Testis (tissue), 2 donors: ENCODE measurements at regions not wholly inside any gene's neighbourhood (a gene's known extent, or its start where the extent isn't known, plus 50 kb on each side); places are given as distances from the start of the nearest gene placed in this dataset.

Experiments used
- DNase-seq: peaks from one replicate; pipeline ENCODE4 v3.0.0-alpha.2; 2019
- H3K27ac ChIP-seq, 2 donors: fragments of 200-600 bp; sonication (generic); one replicate each; pipeline ENCODE4 v1.5.1; 2019
- H3K27me3 ChIP-seq: fragments of 200-600 bp; sonication (generic); one replicate; pipeline ENCODE4 v1.5.1; 2019
- H3K36me3 ChIP-seq: fragments of 200-600 bp; sonication (generic); one replicate; pipeline ENCODE4 v1.5.1; 2017; ENCODE audit warnings: low read depth; ENCODE audit errors: missing control alignments
- H3K4me1 ChIP-seq: fragments of 200-600 bp; sonication (generic); one replicate; pipeline ENCODE4 v1.5.1; 2019
- H3K4me3 ChIP-seq, 2 donors: fragments of 200-600 bp; sonication (generic); one replicate each; pipeline ENCODE4 v1.5.1; 2017 to 2019
- H3K9me3 ChIP-seq: fragments of 200-600 bp; sonication (generic); one replicate; pipeline ENCODE4 v1.5.1; 2017
- POLR2A ChIP-seq: fragments of 450-650 bp; IDR thresholded peaks from one replicate; pipeline ENCODE4 v1.6.1; 2017; ENCODE audit warnings: antibody characterized with exemption, mild to moderate bottlenecking, moderate library complexity
- WGBS, 2 donors: methylation state at CpG; one replicate each; pipeline ENCODE4 v1.1.5; 2018; 5-methylcytosine and 5-hydroxymethylcytosine counted together
- intact Hi-C: fragments of 100-400 bp; cut with DNase I; formaldehyde crosslinking; loops from one replicate; pipeline ENCODE4 v1.15.1; 2023; ENCODE audit warnings: low total_unique reads
- TF ChIP-seq, protein P1 (sequence below), 3 experiments: fragments of 450-650 bp in 2 of 3; fragments of 200-600 bp in 1 of 3; sonication (generic) in 1 of 3; IDR thresholded peaks; one replicate each; pipeline ENCODE4 v1.5.1; 2016 to 2019; ENCODE audit warnings: antibody characterized with exemption in 3 of 3, mild to moderate bottlenecking in 2 of 3, moderate library complexity in 1 of 3

DNA sequence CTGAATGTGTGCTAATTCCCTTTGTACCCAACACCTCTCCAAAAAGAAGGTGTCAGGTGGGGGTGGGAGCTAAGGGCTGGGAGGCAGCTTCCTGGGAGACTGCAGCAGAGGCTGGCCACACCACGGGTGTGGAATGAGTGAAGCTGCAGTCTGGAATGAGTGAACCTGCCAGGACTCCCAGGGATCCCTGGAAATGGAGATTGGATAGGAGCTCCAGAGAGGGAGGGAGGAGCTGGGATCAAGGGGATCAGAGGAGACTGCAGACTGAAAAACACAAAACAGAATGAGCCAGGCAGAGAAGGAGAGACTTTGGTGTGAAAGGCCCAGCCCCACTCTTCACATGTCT is 387.0 kb upstream of the SULF2 start:
- Histone ChIP-seq H3K36me3 (no peaks in the 10 kb centered on the region), H3K27me3 (no peaks in the 10 kb centered on the region), H3K4me3 (no peak overlapping the region), H3K4me1 (no peaks in the 10 kb centered on the region), H3K27ac (no peak overlapping the region), H3K9me3 (no peaks in the 10 kb centered on the region)
- WGBS, 2 donors, result 43 to 76% methylated on average over 1 of the region's 1 CpG
- intact Hi-C loops, result no loop called here
- TF ChIP-seq POLR2A, result no peak
- TF ChIP-seq, protein P1, sequence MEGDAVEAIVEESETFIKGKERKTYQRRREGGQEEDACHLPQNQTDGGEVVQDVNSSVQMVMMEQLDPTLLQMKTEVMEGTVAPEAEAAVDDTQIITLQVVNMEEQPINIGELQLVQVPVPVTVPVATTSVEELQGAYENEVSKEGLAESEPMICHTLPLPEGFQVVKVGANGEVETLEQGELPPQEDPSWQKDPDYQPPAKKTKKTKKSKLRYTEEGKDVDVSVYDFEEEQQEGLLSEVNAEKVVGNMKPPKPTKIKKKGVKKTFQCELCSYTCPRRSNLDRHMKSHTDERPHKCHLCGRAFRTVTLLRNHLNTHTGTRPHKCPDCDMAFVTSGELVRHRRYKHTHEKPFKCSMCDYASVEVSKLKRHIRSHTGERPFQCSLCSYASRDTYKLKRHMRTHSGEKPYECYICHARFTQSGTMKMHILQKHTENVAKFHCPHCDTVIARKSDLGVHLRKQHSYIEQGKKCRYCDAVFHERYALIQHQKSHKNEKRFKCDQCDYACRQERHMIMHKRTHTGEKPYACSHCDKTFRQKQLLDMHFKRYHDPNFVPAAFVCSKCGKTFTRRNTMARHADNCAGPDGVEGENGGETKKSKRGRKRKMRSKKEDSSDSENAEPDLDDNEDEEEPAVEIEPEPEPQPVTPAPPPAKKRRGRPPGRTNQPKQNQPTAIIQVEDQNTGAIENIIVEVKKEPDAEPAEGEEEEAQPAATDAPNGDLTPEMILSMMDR (IDR thresholded peaks at IDR 0.05), result no peak
- no peak for DNase-seq

DNA sequence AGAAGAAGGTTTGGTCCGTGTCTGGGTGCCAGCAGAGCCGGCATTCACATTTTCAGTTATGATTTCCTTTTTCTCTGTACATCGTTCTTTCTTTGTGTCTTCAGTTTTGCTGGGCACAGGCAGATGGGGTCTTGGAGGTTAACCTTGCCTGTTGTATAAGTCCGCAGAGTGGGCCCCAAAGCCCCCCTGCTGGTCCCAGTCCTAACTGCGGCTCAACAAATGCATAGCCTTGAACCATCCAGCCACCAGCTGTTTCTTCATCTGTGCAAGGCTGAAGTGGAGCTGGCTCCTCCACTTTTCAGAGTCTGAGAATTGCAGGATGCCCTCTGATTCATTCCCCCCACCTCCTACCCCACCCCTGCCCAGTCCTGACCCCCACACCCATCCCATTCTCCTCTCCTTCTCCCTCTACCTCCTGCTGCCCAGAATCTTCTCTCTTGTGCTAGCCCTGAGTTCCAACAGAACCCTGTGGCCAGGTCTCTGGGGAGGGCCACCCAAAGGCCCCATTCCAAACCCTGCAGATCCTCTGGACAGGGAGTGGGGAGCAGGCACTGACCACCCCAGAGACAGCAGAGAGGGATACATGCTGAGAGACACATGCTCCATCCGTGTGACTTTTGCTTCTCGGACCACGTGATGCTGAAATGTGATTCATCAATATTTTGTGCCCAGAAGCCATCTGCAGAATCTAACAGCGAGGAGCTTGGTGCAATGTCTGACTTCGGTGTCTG is 386.5 kb upstream of the SULF2 start:
- TF ChIP-seq, protein P1 (IDR thresholded peaks at IDR 0.05), result no peak
- no peak for TF ChIP-seq POLR2A
- Histone ChIP-seq H3K36me3 (no peaks in the 10 kb centered on the region), H3K4me3 (no peak overlapping the region), H3K27ac (no peak overlapping the region), H3K27me3 (no peaks in the 10 kb centered on the region), H3K4me1 (no peaks in the 10 kb centered on the region), H3K9me3 (no peaks in the 10 kb centered on the region)
- no peak for DNase-seq
- 76 to 81% methylated on average over 10 of the region's 10 CpGs for WGBS, 2 donors
- intact Hi-C loops, result no loop called here

DNA sequence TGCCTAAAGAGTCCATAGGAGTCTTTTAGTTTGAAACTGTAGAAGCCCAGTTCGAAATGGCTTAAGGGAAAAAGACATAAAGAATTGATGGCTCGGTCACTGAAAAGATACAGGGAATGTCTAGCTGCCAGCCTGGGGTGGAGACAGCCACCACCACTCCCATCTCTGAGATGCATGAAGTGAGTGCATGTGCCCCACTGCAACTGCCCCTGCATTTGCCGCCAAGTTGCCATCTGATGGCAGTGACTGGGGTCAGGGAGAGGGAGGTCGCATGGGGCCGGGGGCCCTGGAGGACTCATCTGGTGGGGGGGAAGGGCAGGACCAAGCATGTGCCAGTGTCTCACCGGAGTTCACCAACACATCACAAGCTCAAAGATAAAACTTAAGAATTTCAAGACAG is 385.8 kb upstream of the SULF2 start:
- no peak overlapping the region for H3K4me3 ChIP-seq
- TF ChIP-seq, protein P1 (IDR thresholded peaks at IDR 0.05), result no peak
- no peak for TF ChIP-seq POLR2A
- H3K9me3 ChIP-seq, result no peaks in the 10 kb centered on the region
- no peak for DNase-seq
- no peaks in the 10 kb centered on the region for H3K36me3 ChIP-seq
- no peak overlapping the region for H3K27ac ChIP-seq
- intact Hi-C loops, result no loop called here
- no peaks in the 10 kb centered on the region for H3K4me1 ChIP-seq
- no peaks in the 10 kb centered on the region for H3K27me3 ChIP-seq
- WGBS, 2 donors, result 73 to 82% methylated on average over 6 of the region's 6 CpGs

DNA sequence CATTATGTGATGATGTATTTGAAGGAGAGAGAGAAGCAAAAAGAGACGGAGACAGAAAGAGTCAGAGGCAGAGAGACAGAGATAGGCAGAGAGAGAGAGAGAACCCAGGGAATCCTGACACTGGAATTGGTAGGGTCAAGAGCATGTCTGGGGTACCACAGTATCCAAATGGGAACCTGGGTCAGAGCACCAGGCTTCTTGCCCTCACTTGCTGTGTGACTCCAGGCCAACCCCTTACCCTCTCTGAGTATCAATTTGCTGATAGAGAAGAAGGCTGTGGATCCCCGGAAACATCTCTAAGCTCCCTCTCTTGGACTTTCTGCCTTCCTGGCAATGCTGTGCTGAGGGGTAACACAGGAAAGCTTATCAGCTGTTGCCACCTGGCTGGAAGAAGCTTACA is 385.3 kb upstream of the SULF2 start:
- Histone ChIP-seq H3K4me1 (no peaks in the 10 kb centered on the region), H3K27ac (no peak overlapping the region), H3K9me3 (no peaks in the 10 kb centered on the region), H3K4me3 (no peak overlapping the region), H3K36me3 (no peaks in the 10 kb centered on the region), H3K27me3 (no peaks in the 10 kb centered on the region)
- TF ChIP-seq, protein P1 (IDR thresholded peaks at IDR 0.05), result no peak
- no peak for TF ChIP-seq POLR2A
- intact Hi-C loops, result no loop called here
- 89 to 95% methylated on average over 2 of the region's 2 CpGs for WGBS, 2 donors
- DNase-seq, result no peak

DNA sequence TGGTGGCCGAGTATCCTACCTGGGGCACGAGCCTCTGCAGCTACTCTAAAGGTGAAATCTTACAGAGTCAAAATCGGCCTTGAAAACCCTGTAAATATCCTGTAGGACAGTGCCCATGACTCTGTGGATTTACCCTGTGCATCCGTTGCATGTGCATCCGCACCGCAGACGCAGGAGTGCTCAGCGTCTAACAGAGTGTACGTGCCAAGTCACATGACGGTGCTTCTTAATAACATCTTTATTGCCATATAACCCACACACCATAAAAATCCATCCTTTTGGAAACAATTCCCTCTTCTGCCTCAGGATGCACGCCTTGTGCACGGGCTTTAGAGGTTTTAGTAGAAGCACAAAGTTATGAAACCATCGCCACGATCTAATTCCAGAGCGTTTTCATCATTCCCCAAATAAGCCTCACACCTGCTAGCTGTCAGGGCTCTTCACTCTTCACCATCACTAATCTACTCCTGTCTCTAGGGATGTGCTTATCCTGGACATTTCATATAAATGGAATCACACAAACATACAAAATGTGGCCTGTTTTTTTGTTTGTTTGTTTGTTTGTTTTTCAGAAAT is 384.5 kb upstream of the SULF2 start:
- WGBS, 2 donors, result 81 to 89% methylated on average over 15 of the region's 15 CpGs
- intact Hi-C loops, result no loop called here
- DNase-seq, result no peak

More for the DNA sequence above, 384.5 kb upstream of the SULF2 start:
- H3K36me3 ChIP-seq, result no peaks in the 10 kb centered on the region
- no peak overlapping the region for H3K4me3 ChIP-seq
- no peaks in the 10 kb centered on the region for H3K27me3 ChIP-seq
- peaks cover 7% of the 10 kb centered on the region for H3K4me1 ChIP-seq
- no peak overlapping the region for H3K27ac ChIP-seq
- H3K9me3 ChIP-seq, result no peaks in the 10 kb centered on the region
- TF ChIP-seq, protein P1 (IDR thresholded peaks at IDR 0.05), result no peak
- TF ChIP-seq POLR2A, result no peak
